SW 1271 (cell line): ENCODE measurements at regions not wholly inside any gene's neighbourhood (a gene's known extent, or its start where the extent isn't known, plus 50 kb on each side); places are given as distances from the start of the nearest gene placed in this dataset.
"Not testable (repeated sequence)": the region's sequence is repeated elsewhere in the genome, so short reads cannot be mapped to it uniquely, and the experiment has no call there.

ENCODE experiments used
- DNase-seq, 2 experiments: peaks; one replicate each; lab custom pipeline; 2025; lab: John Stamatoyannopoulos, UW

GRCh38 chr7:89927762-89928161 is 226.5 kb upstream of the STEAP1 start:
- no peak for DNase-seq

DNA sequence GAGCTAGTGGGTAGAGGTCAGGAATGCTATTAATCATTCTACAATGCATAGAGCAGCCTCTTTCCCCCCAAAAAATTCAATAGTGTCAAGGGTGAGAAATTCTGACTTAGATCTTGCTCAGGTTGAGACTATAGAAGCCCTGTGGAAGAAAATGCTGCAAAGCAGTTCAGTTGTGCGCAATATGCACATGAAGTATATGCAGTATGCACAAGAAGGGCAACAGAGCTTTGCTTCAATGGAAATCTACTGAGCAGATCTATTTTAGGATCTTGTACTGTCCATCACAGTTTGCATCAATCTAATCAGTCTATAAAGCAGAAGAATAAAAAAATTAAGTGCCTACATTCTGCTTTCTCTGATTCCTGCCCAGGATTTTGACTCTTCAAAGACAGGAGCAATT is 225.8 kb upstream of the STEAP1 start:
- no peak for DNase-seq

GRCh38 chr7:89934101-89934500 is 220.2 kb upstream of the STEAP1 start:
- DNase-seq: no peak

- DNase-seq: no peak
Observed at GRCh38 chr7:89943525-89944050, 210.7 kb upstream of the STEAP1 start.

GRCh38 chr7:89958525-89959068 is 195.7 kb upstream of the STEAP1 start:
- no peak for DNase-seq

GRCh38 chr7:89966067-89966664 is 188.1 kb upstream of the STEAP1 start:
- DNase-seq: no peak

GRCh38 chr7:89975577-89975976 is 178.7 kb upstream of the STEAP1 start:
- no peak for DNase-seq

DNA sequence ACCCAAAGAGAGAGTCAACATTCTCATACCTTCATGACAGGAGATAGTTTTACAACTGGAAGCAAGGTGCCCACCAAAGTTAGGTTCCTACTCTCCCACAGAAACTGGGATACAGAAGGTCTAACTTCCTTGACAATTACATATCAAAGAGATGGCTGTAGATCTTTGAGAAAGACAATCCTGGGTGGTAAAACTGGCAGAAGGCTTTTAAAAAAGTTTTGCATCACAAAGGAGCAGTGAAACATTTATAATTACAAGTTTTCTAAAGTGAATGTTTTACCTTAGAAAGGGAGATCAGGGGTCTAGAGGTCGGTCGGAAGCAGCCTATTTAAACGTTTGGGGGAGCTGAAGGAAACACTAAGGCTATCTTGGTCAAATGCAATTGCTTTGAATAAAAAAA is 166.6 kb upstream of the STEAP1 start:
- DNase-seq: no peak

DNA sequence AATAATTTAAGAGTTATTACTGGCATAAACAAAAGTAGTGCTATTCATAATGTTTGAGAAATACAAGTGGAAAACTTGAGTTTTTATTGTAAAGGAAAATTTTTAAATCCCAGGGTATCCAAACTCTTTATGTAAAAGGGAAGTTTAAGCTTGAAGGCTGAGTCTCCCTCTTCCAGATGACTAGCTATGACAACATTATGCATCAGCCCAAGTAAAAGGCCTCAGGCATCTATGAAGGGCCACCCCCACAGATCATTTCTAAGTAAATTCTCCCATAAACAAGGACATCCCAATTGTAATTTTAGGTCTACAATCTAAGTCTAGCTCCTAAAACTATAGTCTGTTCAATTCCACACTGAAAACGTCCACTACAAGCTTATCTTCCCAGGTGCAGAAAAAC is 166.2 kb upstream of the STEAP1 start:
- DNase-seq: no peak

GRCh38 chr7:89989454-89989853 is 164.8 kb upstream of the STEAP1 start:
- DNase-seq: no peak

GRCh38 chr7:89994483-89994882 is 159.8 kb upstream of the STEAP1 start:
- no peak for DNase-seq

- DNase-seq: no peak
Observed at GRCh38 chr7:89998554-89998953, 155.7 kb upstream of the STEAP1 start.

DNA sequence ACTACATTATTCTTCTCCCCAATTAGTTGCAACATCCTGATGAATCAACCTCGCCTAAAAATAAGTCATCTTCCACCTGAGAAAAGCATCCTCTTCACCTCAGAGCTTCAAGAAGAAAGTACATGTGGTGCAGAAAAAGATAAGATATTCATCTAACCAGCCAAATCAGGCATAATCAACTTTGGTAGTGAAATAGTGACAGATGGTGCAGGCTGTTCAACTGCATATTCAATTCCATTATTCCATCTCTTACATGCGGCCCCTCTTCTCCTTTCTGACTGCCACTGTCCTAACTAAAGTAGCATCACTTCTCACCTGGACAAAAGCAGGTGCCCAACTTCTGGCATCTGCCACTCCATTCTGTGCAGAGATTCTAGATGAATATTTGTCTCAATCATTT is 148.4 kb upstream of the STEAP1 start:
- no peak for DNase-seq

DNA sequence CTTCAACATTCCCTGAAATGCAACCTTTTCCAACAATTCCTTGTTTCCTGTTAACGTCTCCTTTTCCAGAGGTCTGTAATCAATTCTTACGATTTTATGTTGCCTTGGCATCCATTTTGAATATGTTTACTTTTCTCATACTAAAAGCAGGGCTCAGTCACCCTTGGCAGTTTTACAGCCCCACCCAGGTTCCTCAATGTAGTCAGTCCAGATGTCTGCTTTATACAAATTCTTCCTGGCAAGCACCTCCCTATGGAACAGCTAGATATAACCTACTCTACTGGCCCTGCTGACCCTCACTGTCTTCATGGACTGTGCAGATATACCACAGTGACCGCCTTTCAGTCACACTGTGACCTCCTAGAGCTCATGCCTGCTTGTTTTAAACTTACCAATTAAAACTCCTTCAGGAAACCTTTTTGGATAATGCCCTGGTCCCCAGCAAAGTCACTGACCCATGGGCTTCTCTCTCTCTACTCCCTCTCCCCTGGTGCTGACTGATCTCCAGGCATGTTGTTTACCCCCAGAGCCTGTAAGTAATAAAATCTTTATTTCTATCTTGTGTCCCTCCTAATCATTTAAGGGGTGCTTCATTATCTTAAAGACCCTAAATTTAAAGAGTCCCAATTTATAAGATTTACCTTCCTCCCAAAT is 147.1 kb upstream of the STEAP1 start:
- no peak for DNase-seq

GRCh38 chr7:90007831-90008230 is 146.4 kb upstream of the STEAP1 start:
- no peak for DNase-seq

DNA sequence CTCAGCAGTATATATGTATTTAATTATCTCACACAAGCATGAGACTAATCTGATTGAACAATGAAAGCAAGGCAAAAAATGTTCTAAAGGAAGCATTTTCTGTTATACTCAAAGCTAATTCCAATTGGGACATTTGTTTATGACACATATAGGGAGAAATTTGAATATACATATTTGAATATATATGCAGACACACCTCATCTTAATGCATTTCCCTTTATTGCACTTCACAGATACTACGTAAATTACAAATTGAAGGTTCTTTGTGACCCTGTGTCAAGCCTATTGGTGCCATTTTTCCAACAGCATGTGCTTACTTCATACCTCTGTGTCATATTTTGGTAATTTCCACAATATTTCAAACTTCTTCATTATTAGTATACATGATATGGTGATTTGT is 132.1 kb upstream of the STEAP1 start:
- DNase-seq: no peak

DNA sequence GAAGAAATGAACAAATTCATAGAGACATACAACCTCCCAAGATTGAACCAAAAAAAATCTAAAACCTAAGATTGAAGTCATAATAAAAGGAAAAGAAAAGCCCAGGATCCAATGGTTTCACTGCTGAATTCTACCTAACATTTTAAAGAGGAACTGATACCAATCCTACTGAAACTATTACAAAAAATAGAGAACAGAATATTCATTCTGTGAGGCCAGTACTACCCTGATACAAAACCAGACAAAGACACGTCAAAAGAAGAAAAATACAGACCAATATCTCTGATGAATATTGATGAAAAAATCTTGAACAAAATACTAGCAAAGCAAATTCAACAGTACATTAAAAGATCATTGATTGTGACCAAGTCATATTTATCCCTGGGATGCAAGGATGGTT is 128.5 kb upstream of the STEAP1 start:
- no peak for DNase-seq

GRCh38 chr7:90033850-90034249 is 120.4 kb upstream of the STEAP1 start:
- DNase-seq: no peak

GRCh38 chr7:90053094-90053493 is 101.2 kb upstream of the STEAP1 start:
- no peak for DNase-seq

DNA sequence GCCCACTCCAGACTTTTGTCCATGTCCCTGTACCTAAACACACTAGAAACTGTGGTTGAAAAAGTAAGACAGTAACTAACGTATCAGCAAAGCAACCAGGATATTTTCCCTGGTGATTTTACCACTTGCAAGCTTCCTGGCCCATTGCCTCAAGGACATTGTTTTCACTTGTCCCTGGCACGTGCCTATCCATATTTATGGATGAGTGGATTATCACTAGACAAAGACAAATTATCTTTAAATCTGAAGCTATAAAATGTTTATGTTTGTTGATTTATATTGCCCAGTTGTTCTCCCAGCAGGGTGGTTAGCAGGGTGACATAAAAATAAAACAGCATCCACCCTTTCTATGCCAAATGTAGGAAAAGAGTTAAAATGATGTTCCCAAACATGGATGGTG is 93.2 kb upstream of the STEAP1 start:
- no peak for DNase-seq

DNA sequence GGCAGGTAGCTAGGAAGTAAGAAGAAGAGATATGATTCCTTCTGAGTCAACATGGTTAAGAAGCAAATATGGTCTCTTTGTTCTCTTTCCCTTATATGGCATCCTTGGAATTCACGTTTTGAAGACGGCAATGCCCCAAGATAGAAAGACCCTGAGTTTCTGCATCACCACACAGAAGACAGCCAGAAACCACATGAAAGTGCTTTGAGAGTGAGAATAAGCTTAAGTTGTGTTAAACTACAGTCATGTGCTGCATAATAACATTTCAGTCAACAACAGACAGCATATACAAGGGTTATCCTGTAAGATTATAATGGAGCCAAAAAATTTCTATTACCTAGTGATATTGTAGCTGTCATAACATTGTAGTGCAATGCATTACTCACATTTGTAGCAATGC is 89.9 kb upstream of the STEAP1 start:
- DNase-seq: no peak

GRCh38 chr7:90067171-90067570 is 87.1 kb upstream of the STEAP1 start:
- DNase-seq: no peak

DNA sequence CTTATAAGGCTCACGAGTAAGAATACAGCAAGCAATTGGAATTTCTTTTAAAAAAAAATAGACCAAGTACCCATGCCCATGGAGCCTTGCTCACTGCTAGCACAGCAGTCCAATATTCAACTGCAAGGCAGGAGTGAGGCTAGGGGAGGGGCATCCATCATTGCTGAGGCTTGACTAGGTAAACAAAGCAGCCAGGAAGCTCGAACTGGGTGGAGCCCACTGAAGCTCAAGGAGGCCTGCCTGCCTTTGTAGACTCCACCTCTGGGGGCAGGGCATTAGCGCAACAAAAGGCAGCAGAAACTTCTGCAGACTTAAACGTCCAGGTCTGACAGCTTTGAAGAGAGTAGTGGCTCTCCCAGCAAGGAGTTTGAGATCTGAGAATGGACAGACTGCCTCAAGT is 84.0 kb upstream of the STEAP1 start:
- DNase-seq: not testable (repeated sequence)

DNA sequence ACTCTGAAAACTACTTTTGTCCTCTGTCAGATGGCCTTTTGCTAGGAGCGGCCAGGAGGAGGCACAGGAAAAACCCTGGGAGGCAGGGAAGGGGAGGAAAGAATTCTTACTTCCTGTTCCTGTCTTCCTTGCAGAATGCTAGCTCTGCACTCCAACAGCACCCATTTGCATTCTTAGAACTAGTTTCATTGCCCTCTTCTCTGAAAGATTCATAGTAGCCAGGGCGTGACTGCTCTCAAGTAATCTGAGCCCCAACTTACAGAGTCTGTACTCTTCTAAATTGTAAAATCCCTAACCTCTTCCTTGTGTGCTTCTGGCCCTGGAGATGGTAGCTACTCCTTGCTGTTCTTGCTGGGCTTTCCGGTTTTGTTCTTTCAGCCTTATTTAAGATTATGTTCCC is 75.3 kb upstream of the STEAP1 start:
- no peak for DNase-seq
